Heart right ventricle (tissue), 16 donors: ENCODE measurements at regions not wholly inside any gene's neighbourhood (a gene's known extent, or its start where the extent isn't known, plus 50 kb on each side); places are given as distances from the start of the nearest gene placed in this dataset.

ENCODE experiments used
- ATAC-seq, 8 donors: fragments of 200-7000 bp; cut with Tn5 transposase; one replicate each; pipeline ENCODE4 v1.9.1; 2020; ENCODE audit warnings: mild to moderate bottlenecking in 8 of 8, moderate library complexity in 8 of 8, moderate number of reproducible peaks in 1 of 8
- DNase-seq, 2 donors: peaks; one replicate each; pipeline ENCODE4 v3.0.0-alpha.2; 2020
- H3K27ac ChIP-seq, 10 donors: fragments of 200-600 bp; sonication (generic) in 2 of 10; one replicate each; pipeline versions ENCODE4 v1.5.0 to v1.8.0; 2020 to 2022; ENCODE audit warnings: mild to moderate bottlenecking in 3 of 10
- H3K27me3 ChIP-seq, 7 donors: fragments of 200-600 bp; one replicate each; pipeline ENCODE4 v1.8.0; 2021 to 2022; ENCODE audit warnings: mild to moderate bottlenecking in 2 of 7
- H3K36me3 ChIP-seq, 9 donors: fragments of 200-600 bp; sonication (generic) in 1 of 9; one replicate each; pipeline versions ENCODE4 v1.5.0 to v1.8.0; 2020 to 2022; ENCODE audit warnings: mild to moderate bottlenecking in 2 of 9
- H3K4me1 ChIP-seq, 9 donors: fragments of 200-600 bp; sonication (generic) in 1 of 9; one replicate each; pipeline versions ENCODE4 v1.5.0 to v1.8.0; 2020 to 2022; ENCODE audit warnings: mild to moderate bottlenecking in 4 of 9
- H3K4me3 ChIP-seq, 10 donors: fragments of 200-600 bp; sonication (generic) in 2 of 10; one replicate each; pipeline versions ENCODE4 v1.5.0 to v1.8.0; 2020 to 2022; ENCODE audit warnings: mild to moderate bottlenecking in 7 of 10, moderate library complexity in 2 of 10
- H3K9me3 ChIP-seq, 11 donors: fragments of 200-600 bp in 10 of 11; sonication (generic) in 2 of 11; one replicate each; pipeline versions ENCODE4 v1.5.0 to v1.8.0; 2013 to 2022; ENCODE audit warnings: mild to moderate bottlenecking in 2 of 11, control low read depth in 1 of 11, moderate library complexity in 1 of 11
- WGBS, 2 donors: extraction: QIAGEN DNeasy Blood & Tissue Kit; methylation state at CpG; one replicate each; pipeline ENCODE4 v1.1.7; 2013; ENCODE audit warnings: inconsistent platforms in 1 of 2; 5-methylcytosine and 5-hydroxymethylcytosine counted together
- intact Hi-C, 10 donors: fragments of 100-400 bp; cut with DNase I; formaldehyde crosslinking; loops; one replicate each; pipeline versions ENCODE4 v1.11.1 to v1.14.2; 2022
- TF ChIP-seq, protein P1 (sequence below), 9 donors: fragments of 200-600 bp; sonication (generic) in 2 of 9; IDR thresholded peaks; one replicate each; pipeline versions ENCODE4 v1.5.0 to v1.8.0; 2021 to 2022; ENCODE audit warnings: antibody characterized with exemption in 9 of 9, mild to moderate bottlenecking in 5 of 9, moderate library complexity in 1 of 9
- donor health status: Arrhythmogenic right ventricular cardiomyopathy.
- donor health status: ischemic (EF 13 %, LVEDD 7.1; RV severe dilation, severe dysfunction).
- donor health status: healthy with polysubstance abuse.
- donor health status: DM: no; HTN: yes; CAD: no.
- donor health status: DM: no; HTN: no; CAD: no.
- donor health status: ischemic (EF 25% LVEDD 6.9; RV normal size, moderate dysfunction).
- donor health status: ischemic (EF 25% LVEDD 5.7; RV mildly dilated, moderate dysfunction).
- donor health status: healthy.
- donor health status: DM: yes; HTN: yes; CAD: no.
- donor health status: Ischemic cardiomyopathy.
- donor health status: ischemic (EF 35%, LVEDD 5.7; RV mildly dilated, moderate dysfunction).
- donor health status: nonischemic (EF 11% LVEDD 7.7; RV severe dilation, severe dysfunction).
- donor health status: DM: yes; HTN: yes; CAD: no.
- donor health status: PGD.
- donor health status: ischemic (EF 29% LVEDD 5.4; RV normal size, mild dysfunction).
- donor health status: nonischemic (EF 23%, LVEDD 6.1; RV moderate dilation, normal function).

DNA sequence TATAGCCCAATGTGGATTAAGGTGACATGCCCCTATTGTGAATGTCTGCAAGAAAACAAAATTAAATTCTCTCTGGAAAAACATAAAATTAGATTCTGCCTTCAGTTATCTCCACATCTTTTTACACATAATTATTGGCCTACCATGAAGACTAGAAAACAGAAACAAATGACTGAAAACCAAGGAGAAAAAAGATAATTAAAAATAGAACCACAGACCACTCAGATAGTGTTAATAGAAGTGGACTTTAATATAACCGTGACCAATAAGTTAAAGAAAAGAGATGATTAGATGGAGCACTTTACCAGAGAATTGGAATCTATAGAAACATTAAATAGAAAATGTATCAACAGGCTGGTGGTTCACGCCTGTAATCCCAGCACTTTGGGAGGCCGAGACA lies 445.7 kb downstream of the EPM2A start:
- DNase-seq: no peak
- no peak overlapping the region for H3K4me3 ChIP-seq
- 87 to 94% methylated on average over 3 of the region's 3 CpGs for WGBS, 2 donors

DNA sequence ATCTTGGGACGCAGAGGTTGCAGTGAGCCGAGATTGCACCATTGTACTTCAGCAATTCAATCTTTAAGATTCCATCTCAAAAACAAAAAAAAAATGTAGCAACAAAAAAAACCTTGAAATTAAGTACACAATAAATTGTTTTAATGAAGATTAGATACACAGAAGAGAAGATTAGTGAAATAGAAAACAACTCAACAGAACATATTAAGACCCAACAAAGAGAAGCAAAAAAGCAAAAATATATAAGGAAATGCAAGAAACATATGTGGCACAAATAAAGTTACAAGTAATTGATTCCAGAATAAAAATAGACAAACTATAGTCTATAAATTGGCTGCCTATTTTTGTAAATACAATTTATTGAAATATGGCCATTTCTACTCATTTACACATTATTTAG lies 445.2 kb downstream of the EPM2A start:
- H3K27me3 ChIP-seq: no peaks in the 10 kb centered on the region
- ATAC-seq: no peak
- WGBS, 2 donors: 90 to 92% methylated on average over 2 of the region's 2 CpGs
- peaks cover 0 to 18% (median 0%) of the 10 kb centered on the region in 11 donors for H3K9me3 ChIP-seq
- no peak overlapping the region for H3K4me3 ChIP-seq
- no peak overlapping the region for H3K27ac ChIP-seq
- no peak for DNase-seq
- no peaks in the 10 kb centered on the region for H3K4me1 ChIP-seq
- TF ChIP-seq, protein P1, sequence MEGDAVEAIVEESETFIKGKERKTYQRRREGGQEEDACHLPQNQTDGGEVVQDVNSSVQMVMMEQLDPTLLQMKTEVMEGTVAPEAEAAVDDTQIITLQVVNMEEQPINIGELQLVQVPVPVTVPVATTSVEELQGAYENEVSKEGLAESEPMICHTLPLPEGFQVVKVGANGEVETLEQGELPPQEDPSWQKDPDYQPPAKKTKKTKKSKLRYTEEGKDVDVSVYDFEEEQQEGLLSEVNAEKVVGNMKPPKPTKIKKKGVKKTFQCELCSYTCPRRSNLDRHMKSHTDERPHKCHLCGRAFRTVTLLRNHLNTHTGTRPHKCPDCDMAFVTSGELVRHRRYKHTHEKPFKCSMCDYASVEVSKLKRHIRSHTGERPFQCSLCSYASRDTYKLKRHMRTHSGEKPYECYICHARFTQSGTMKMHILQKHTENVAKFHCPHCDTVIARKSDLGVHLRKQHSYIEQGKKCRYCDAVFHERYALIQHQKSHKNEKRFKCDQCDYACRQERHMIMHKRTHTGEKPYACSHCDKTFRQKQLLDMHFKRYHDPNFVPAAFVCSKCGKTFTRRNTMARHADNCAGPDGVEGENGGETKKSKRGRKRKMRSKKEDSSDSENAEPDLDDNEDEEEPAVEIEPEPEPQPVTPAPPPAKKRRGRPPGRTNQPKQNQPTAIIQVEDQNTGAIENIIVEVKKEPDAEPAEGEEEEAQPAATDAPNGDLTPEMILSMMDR (IDR thresholded peaks at IDR 0.05): no peak
- H3K36me3 ChIP-seq: no peaks in the 10 kb centered on the region
- intact Hi-C loops: no loop called here

More for the DNA sequence above, 445.7 kb downstream of the EPM2A start:
- Histone ChIP-seq H3K27ac (no peak overlapping the region), H3K9me3 (peaks cover 0 to 18% (median 0%) of the 10 kb centered on the region in 11 donors), H3K36me3 (no peaks in the 10 kb centered on the region), H3K4me1 (no peaks in the 10 kb centered on the region), H3K27me3 (no peaks in the 10 kb centered on the region)
- intact Hi-C loops: no loop called here
- TF ChIP-seq, protein P1 (IDR thresholded peaks at IDR 0.05): no peak
- no peak for ATAC-seq

DNA sequence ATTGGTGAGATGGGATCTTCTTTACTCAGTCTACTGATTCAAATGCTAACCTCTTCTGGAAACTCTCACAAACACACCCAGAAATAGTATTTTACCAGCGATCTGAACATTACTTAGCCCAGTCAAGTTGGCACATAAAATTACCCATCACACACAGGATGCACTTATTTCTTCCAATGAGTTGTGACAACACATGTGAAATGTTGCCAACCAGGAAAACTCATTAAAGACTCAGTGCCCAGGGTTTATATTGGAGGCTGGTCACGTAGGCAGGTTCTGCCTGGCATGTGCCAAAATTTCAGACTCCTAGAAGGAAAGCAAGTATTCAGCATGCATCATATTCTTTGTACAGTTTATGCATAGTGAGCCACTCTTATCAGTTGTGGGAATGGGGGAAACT lies 443.3 kb downstream of the EPM2A start:
- peaks cover 0 to 18% (median 0%) of the 10 kb centered on the region in 11 donors for H3K9me3 ChIP-seq
- no peaks in the 10 kb centered on the region for H3K36me3 ChIP-seq
- intact Hi-C loops: no loop called here
- ATAC-seq (no peak), DNase-seq (no peak)
- H3K27ac ChIP-seq: no peak overlapping the region
- H3K4me1 ChIP-seq: no peaks in the 10 kb centered on the region
- H3K4me3 ChIP-seq: no peak overlapping the region
- H3K27me3 ChIP-seq: no peaks in the 10 kb centered on the region
- TF ChIP-seq, protein P1 (IDR thresholded peaks at IDR 0.05): no peak
- 83 to 84% methylated on average over 2 of the region's 2 CpGs for WGBS, 2 donors

DNA sequence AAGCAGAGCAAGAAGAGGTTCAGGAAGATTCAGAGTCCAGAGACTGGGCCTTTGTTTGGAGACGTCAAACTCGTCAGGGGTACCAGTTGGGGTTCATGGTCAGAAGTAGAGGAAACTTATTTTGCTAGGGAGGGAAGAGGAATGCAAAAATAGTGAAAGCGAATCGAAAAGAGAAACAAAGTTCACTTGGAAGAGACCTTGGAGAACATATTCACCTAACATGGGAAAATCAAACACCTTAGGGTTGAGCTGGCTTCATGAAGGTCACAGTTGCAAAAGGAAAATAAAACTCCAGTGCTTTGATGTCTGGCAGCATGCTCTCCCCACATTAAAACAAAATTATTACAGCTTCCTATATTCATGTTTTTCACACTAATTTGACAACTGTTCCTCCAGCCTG lies 440.4 kb downstream of the EPM2A start:
- no peaks in the 10 kb centered on the region for H3K4me1 ChIP-seq
- TF ChIP-seq, protein P1 (IDR thresholded peaks at IDR 0.05): no peak
- DNase-seq: no peak
- no peaks in the 10 kb centered on the region for H3K27me3 ChIP-seq
- H3K27ac ChIP-seq: no peak overlapping the region
- ATAC-seq: no peak
- intact Hi-C loops: no loop called here
- H3K4me3 ChIP-seq: no peak overlapping the region
- H3K36me3 ChIP-seq: no peaks in the 10 kb centered on the region
- 91 to 92% methylated on average over 4 of the region's 4 CpGs for whole genome bisulfite sequencing, 2 donors
- peaks cover 0 to 17% (median 0%) of the 10 kb centered on the region in 11 donors for H3K9me3 ChIP-seq
